Sigmoid colon (tissue), 6 donors: ENCODE measurements at regions not wholly inside any gene's neighbourhood (a gene's known extent, or its start where the extent isn't known, plus 50 kb on each side); places are given as distances from the start of the nearest gene placed in this dataset.

Source experiments
- DNase-seq: peaks from one replicate; pipeline ENCODE4 v3.0.0-alpha.2; 2019
- H3K27ac ChIP-seq, 4 donors: fragments of 200-600 bp; sonication (generic); one replicate each; pipeline ENCODE4 v1.5.1; 2016 to 2019; ENCODE audit warnings: mild to moderate bottlenecking in 1 of 4
- H3K27me3 ChIP-seq, 3 donors: fragments of 200-600 bp; sonication (generic); one replicate each; pipeline ENCODE4 v1.5.1; 2019; ENCODE audit warnings: mild to moderate bottlenecking in 1 of 3
- H3K36me3 ChIP-seq, 4 donors: fragments of 200-600 bp; sonication (generic); one replicate each; pipeline ENCODE4 v1.5.1; 2016 to 2019
- H3K4me1 ChIP-seq, 4 donors: fragments of 200-600 bp; sonication (generic); one replicate each; pipeline ENCODE4 v1.5.1; 2017 to 2019
- H3K4me3 ChIP-seq, 4 donors: fragments of 200-600 bp; sonication (generic); one replicate each; pipeline ENCODE4 v1.5.1; 2017 to 2019; ENCODE audit warnings: mild to moderate bottlenecking in 2 of 4, moderate library complexity in 1 of 4
- H3K9me3 ChIP-seq, 4 donors: fragments of 200-600 bp in 3 of 4; sonication (generic) in 3 of 4; one replicate each; pipeline versions ENCODE4 v1.5.1 to v1.6.1; 2013 to 2019
- CTCF ChIP-seq, 4 experiments: fragments of 450-650 bp in 3 of 4; fragments of 200-600 bp in 1 of 4; IDR thresholded peaks; one replicate each; pipeline ENCODE4 v1.5.1; 2016 to 2019; ENCODE audit warnings: antibody characterized with exemption in 4 of 4, mild to moderate bottlenecking in 3 of 4, moderate library complexity in 2 of 4
- EP300 ChIP-seq, 4 donors: sonication (generic); formaldehyde crosslinking; IDR thresholded peaks; one replicate each; pipeline ENCODE4 v1.6.1; 2017; ENCODE audit warnings: antibody characterized with exemption in 4 of 4
- POLR2A ChIP-seq, 2 donors: fragments of 450-650 bp; IDR thresholded peaks; one replicate each; pipeline ENCODE4 v1.6.1; 2016; ENCODE audit warnings: antibody characterized with exemption in 2 of 2, mild to moderate bottlenecking in 2 of 2, moderate library complexity in 2 of 2
- POLR2AphosphoS5 ChIP-seq, 4 donors: sonication (generic); formaldehyde crosslinking; IDR thresholded peaks; one replicate each; pipeline ENCODE4 v1.6.1; 2017; ENCODE audit warnings: antibody characterized with exemption in 4 of 4
- WGBS, 2 donors: extraction: QIAGEN DNeasy Blood & Tissue Kit; methylation state at CpG; one replicate each; pipeline ENCODE4 v1.1.7; 2013; 5-methylcytosine and 5-hydroxymethylcytosine counted together
- intact Hi-C: fragments of 100-400 bp; cut with DNase I; formaldehyde crosslinking; loops from one replicate; pipeline ENCODE4 v1.15.1; 2023
- donor health status: healthy with polysubstance abuse.
- donor health status: healthy.

- DNase-seq, result peak; percentile 50
- no peak for TF ChIP-seq POLR2A (IDR thresholded peaks at IDR 0.05)
- no peak for TF ChIP-seq EP300 (IDR thresholded peaks at IDR 0.05)
- no peaks in the 10 kb centered on the region for H3K27me3 ChIP-seq
- no peak overlapping the region for H3K27ac ChIP-seq
- no peaks in the 10 kb centered on the region for H3K9me3 ChIP-seq
- H3K4me3 ChIP-seq, result no peak overlapping the region
- intact Hi-C loops, result no loop called here
- no peaks in the 10 kb centered on the region for H3K36me3 ChIP-seq
- WGBS, 2 donors, result 95% methylated on average over 8 of the region's 8 CpGs
- H3K4me1 ChIP-seq, result peaks cover 0 to 5% (median 0%) of the 10 kb centered on the region in 4 donors
Observed at GRCh38 chr16:48447428-48447827, 62.2 kb upstream of the SIAH1 start.

- intact Hi-C loops, result no loop called here
- Histone ChIP-seq H3K27ac (no peak overlapping the region), H3K9me3 (no peaks in the 10 kb centered on the region), H3K36me3 (no peaks in the 10 kb centered on the region), H3K4me1 (peaks cover 0 to 5% (median 0%) of the 10 kb centered on the region in 4 donors), H3K27me3 (no peaks in the 10 kb centered on the region), H3K4me3 (no peak overlapping the region)
- DNase-seq, result peak; percentile 6
- TF ChIP-seq CTCF (IDR thresholded peaks at IDR 0.05), result no peak
- no peak for TF ChIP-seq POLR2A (IDR thresholded peaks at IDR 0.05)
- no peak for TF ChIP-seq EP300 (IDR thresholded peaks at IDR 0.05)
- TF ChIP-seq POLR2AphosphoS5 (IDR thresholded peaks at IDR 0.05), result no peak
- 76 to 81% methylated on average over 5 of the region's 5 CpGs for WGBS, 2 donors
Observed at GRCh38 chr16:48446534-48446920, 61.3 kb upstream of the SIAH1 start.

GRCh38 chr16:48445782-48446533 is 60.7 kb upstream of the SIAH1 start:
- peaks cover 0 to 5% (median 0%) of the 10 kb centered on the region in 4 donors for H3K4me1 ChIP-seq
- H3K36me3 ChIP-seq, result no peaks in the 10 kb centered on the region
- no peaks in the 10 kb centered on the region for H3K9me3 ChIP-seq
- WGBS, 2 donors, result 91 to 93% methylated on average over 8 of the region's 8 CpGs
- H3K27me3 ChIP-seq, result no peaks in the 10 kb centered on the region
- TF ChIP-seq EP300 (IDR thresholded peaks at IDR 0.05), result no peak
- TF ChIP-seq POLR2A (IDR thresholded peaks at IDR 0.05), result no peak
- TF ChIP-seq POLR2AphosphoS5 (IDR thresholded peaks at IDR 0.05), result no peak
- no peak for TF ChIP-seq CTCF (IDR thresholded peaks at IDR 0.05)
- H3K4me3 ChIP-seq, result no peak overlapping the region
- H3K27ac ChIP-seq, result peak overlapping the region in 2 of 4 donors; percentile 34 to 53
- DNase-seq, result peak; percentile 40
- intact Hi-C loops, result no loop called here

GRCh38 chr16:48444574-48444973 is 59.4 kb upstream of the SIAH1 start:
- DNase-seq, result peak; percentile 72
- 55 to 69% methylated on average over 6 of the region's 6 CpGs for WGBS, 2 donors

GRCh38 chr16:48442379-48442778 is 57.2 kb upstream of the SIAH1 start:
- no peaks in the 10 kb centered on the region for H3K9me3 ChIP-seq
- H3K27me3 ChIP-seq, result no peaks in the 10 kb centered on the region
- peak; percentile 6 for DNase-seq
- no peaks in the 10 kb centered on the region for H3K36me3 ChIP-seq
- peaks cover 0 to 5% (median 0%) of the 10 kb centered on the region in 4 donors for H3K4me1 ChIP-seq
- no peak overlapping the region for H3K4me3 ChIP-seq
- H3K27ac ChIP-seq, result no peak overlapping the region
- no peak for TF ChIP-seq POLR2AphosphoS5 (IDR thresholded peaks at IDR 0.05)
- no peak for TF ChIP-seq EP300 (IDR thresholded peaks at IDR 0.05)
- TF ChIP-seq POLR2A (IDR thresholded peaks at IDR 0.05), result no peak
- intact Hi-C loops, result no loop called here

More at GRCh38 chr16:48444574-48444973, 59.4 kb upstream of the SIAH1 start:
- H3K36me3 ChIP-seq, result no peaks in the 10 kb centered on the region
- H3K4me1 ChIP-seq, result peaks cover 0 to 5% (median 0%) of the 10 kb centered on the region in 4 donors
- TF ChIP-seq POLR2A (IDR thresholded peaks at IDR 0.05) (no peak), EP300 (IDR thresholded peaks at IDR 0.05) (no peak), CTCF (IDR thresholded peaks at IDR 0.05) (no peak), POLR2AphosphoS5 (IDR thresholded peaks at IDR 0.05) (peak in 1 of 4 donors; percentile 19)
- intact Hi-C loops, result no loop called here
- no peaks in the 10 kb centered on the region for H3K9me3 ChIP-seq
- H3K27ac ChIP-seq, result peak overlapping the region; percentile 23 to 53 (median 38)
- no peaks in the 10 kb centered on the region for H3K27me3 ChIP-seq
- no peak overlapping the region for H3K4me3 ChIP-seq
